Stimulated activated CD8-positive, alpha-beta memory T cell treated with anti-CD3 and anti-CD28 coated beads, Interleukin-2, amount 100 ng/mL, for 48 hours (primary cell): ENCODE measurements at regions not wholly inside any gene's neighbourhood (a gene's known extent, or its start where the extent isn't known, plus 50 kb on each side); places are given as distances from the start of the nearest gene placed in this dataset.

ENCODE experiments used
- DNase-seq, 2 donors: peaks; one replicate each; pipeline ENCODE4 v3.0.0-alpha.2; 2020; ENCODE audit warnings: low read depth in 2 of 2

DNA sequence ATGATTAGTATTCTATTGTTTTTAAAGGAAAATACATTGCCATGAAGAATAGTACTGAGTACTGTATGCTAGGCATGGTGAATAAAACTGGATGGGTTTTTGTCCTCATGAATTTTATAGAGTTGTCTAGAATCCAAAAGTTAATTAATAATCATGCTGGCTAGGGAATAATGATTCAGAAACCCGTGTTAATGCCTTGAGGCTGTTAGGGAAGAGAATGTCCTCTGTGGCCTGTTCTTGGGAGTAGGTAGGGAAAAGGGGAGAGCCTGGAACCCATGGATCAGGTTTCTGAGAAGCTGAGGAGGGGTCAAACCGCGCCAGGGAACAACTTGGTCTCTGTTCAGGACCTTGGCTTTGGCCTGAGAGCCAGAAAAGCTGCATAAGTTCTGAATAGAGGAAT is 1376.3 kb upstream of the SLC10A2 start:
- DNase-seq = no peak

DNA sequence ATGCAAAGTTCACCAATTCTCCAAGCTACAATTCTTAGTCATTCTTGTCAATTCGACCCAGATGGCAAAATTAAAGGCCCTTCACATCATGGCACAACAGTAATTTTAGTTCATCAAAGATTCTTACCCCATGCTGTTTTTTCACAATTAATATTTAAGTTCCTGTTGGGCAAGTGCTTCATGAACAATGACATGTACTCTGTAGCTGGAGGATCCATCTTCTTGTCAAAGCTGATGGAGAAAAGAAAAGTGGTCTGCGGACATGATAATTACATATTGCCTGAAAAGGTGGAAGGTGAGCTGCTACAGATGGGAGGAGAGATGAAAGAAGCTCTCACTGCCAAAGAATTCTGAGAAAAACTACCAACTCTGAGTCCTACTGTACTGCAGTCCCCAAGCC is 1370.3 kb upstream of the SLC10A2 start:
- no peak for DNase-seq

DNA sequence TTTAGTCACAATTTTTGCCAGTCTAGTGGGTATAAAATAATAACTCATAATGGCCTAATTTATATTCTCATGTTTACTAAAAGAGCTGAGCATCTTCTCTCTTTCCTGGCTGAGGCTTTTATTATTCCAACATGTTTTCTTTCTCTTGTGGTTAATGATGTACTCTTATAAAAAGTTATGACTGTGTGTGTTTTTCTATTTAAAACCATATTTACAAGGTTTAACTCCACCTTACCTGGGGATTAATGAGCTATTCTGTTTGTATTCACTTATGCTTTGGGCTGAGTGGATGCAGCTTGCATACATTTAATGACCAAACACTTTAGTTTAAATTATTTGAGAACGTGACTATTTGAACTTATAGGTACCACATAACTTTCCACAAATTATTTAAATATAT is 1365.7 kb upstream of the SLC10A2 start:
- no peak for DNase-seq

DNA sequence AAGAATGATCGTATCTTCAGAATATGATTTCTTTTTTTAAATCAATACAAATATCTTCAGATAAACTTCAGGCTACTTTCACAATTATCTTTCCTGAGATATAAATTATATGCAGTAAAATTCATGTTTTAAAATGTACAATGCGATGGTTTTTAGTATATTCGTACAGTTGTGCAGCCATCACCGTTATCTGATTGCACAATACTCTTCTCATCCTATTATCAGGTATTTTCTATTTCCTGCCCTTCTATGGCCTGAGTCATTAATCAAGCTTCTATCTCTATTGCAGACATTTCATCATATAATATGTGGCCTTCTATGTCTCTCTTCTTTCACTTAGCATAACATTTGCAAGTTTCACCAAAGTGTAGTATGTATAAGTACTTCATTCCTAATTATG is 1360.2 kb upstream of the SLC10A2 start:
- no peak for DNase-seq

DNA sequence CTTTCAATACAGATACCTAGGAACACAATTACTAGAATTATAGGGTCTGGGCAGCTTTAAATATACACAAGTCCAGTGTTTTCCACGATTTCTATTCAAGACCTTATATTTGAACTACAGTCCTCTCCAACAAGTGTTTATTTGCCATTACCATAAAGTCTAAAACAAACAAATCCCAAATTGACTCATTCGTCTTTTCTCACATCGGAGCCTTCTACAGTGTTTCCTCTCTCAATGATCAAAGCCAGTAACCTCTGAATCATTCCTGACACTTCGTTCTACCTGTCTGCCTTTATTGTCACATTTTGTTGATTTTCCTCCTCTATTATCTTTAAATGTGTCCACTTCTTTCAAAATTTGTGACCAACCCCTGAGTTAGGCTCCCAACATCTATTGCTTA is 1356.5 kb upstream of the SLC10A2 start:
- DNase-seq = no peak

DNA sequence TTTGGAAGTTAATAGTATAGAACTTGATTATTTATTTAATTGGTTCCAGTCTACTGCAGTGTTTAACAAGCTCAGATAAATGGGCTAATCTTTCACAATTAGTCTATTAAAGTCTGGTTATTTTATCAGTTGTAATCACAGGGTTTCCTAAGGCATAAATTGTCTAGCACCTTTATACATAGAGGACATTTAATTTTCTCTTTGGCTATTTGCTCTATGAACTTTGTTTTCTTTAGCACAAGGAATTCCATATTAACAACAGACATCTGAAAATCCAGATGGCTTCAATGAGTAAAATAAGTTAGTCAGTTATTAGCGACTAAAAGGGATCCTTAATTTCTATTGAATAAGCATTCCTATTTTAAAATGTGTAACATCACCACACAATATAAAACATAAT is 1350.8 kb upstream of the SLC10A2 start:
- no peak for DNase-seq

DNA sequence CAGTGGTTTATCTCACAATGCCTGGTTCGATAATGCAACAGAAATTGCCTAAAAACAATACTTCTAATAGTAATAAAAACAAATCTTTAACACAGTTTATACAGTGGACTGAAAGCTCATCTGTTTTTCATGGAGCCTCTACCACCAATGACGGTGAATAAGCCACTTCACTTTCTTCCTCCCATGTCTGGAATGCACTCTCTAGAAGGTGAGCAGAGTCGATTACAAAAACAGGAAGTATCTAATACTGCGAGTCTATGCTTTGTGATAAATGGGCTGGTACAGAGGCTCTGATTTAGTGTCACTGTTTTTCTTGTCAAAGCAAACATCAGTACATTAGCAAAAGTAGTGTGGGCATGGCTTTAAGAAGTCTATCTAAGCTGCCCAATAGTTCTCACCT is 1348.6 kb upstream of the SLC10A2 start:
- DNase-seq = no peak

DNA sequence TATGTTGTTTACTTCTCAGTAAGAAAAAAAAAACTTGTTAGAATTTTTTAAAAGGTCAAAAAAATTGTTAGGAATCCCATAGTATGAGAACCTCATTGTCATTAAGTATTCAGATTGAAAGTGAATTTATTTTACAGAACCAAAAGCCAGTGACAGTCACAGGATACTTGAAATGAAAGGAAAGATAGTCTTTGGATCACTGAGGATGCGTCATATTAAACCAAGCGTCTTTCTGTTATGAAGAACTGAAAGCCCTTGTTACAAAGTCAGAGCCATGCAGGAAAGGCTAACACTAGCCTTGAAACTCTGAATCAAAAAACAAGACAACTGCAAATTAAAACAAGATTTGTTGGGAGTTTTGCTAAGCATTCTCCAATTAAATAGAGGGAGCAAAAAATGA is 1348.0 kb upstream of the SLC10A2 start:
- DNase-seq = no peak

DNA sequence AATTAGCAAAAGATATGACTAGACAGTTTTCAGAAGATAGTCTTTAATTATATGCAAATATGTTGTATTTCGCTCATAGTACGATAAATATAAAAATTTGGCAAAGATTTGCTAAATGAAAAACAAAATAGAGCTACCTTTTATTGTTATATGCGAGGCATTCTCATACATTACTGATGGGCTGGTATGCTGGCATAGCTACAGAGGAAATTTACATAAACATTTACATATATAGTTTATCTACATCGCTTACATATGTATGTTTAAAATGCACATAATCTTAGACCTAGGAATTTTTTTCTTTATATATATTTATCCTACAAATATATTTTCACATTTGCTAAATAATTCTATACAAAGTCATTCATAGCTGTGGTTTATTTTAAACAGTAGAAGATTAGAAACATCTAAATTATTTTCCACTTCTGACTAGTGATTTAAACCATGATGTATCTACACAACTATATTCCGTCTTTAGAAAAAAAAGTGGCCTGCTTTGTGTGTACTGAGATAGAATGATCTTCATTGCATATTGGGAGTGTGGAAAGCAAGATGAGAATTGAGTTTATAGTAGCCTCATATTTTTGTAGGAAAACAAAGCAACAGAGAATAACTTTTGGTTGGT is 1345.0 kb upstream of the SLC10A2 start:
- no peak for DNase-seq

DNA sequence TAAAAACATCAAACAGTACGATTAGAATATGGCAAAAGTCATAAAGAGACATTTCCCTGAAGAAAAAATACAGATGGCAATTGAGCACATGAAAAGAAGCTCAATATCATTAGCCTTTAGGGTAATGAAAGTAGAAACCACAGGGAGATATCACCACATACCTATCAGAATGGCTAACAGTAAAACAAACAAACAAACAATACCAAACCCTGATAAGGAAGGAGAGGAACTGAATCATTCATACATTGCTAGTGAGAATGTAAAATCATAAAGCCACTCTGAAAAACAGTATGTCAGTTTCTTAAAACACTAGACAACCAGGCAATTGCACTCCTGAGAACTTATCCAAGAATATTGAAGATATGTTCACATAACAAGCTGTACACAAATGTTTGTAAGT is 1342.5 kb upstream of the SLC10A2 start:
- DNase-seq = no peak

DNA sequence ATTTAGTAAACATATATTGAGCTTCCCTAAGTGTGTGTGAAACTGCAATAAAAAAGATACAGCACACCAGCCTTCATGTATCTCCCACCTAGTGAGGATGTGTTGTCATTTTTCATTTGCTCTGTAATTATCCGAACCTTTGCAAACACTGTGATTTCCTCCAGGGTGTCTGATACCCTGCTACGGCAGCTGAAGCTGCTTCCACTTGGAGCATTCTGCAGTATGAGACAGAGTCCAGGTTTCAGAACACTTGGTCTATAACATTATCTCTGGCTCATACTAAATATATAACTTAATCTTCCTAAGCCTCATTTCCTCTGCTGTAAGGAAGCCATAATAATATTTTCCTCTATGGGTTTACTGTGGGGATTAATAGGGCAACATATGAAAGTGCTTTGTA is 1338.1 kb upstream of the SLC10A2 start:
- DNase-seq = no peak

DNA sequence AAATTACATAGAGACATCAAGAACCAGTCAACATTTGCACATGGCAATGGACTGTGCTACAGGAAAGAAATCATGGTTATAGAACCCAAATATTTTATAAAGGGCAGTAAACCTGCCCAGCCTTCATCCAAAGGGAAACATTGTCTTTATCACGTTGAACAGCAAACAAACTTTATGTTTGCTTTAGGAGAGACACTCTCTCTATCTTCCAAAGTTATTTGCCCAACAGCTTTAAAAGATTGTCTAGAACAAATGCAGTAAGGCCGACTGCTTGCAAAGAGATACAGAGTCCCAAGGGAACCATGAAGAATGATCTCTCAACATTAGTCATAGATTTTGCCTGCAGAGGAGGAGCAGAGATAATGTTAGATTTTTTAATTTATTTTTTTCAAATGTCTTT is 1323.5 kb upstream of the SLC10A2 start:
- DNase-seq = no peak

DNA sequence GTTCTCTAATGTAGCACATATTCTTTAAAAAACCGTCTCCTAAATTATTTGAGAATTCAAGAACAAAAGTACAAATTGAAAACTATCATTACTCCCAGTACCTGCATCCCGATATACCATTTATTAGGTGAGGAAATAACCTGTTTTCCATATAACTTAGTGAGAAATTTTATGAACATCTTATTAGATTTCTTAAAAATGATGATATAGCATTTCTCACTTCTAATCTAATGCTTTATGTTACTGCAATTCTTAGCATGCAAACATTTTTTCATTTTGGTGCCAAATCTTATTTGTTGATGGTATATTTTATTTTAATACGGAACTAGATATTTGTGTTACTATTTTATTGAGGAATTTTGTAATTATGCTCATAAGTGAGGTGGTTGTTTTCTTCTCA is 1321.3 kb upstream of the SLC10A2 start:
- no peak for DNase-seq

DNA sequence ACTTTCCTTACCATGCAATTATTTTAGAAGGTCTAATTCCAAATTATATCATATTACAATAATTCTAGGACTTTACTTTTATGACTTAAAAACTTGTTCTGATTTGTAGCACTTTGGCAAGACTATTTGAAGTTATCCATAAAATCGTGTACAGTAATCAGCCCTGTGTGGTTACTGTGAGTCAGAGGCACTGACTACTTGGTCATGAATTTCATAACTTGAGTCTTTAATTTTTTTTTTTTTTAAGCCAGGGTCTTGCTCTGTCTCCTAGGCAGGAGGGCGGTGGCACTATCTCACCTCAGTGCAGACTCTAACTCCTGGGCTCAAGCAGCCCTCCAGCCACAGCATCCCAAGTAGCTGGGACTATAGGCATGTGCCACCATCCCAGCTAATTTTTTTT is 1319.2 kb upstream of the SLC10A2 start:
- no peak for DNase-seq

DNA sequence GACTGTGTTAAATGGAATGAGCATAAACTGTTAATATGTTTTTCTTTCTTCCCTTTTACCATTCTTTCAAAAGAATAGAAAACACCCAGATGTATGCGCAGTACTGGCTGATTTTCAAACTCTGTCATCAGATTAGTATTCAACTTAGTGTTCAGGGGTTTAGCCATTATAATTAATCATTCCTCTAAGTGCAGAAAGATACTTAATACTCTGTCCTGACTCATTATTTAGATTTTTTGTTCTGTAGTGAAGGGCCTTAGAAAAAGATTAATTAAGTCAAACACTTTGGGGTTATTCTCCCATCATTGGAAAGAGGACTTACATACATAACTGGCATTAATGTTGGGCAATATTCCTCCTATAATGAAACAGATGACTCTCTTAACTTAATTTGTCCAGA is 1316.7 kb upstream of the SLC10A2 start:
- DNase-seq = no peak

DNA sequence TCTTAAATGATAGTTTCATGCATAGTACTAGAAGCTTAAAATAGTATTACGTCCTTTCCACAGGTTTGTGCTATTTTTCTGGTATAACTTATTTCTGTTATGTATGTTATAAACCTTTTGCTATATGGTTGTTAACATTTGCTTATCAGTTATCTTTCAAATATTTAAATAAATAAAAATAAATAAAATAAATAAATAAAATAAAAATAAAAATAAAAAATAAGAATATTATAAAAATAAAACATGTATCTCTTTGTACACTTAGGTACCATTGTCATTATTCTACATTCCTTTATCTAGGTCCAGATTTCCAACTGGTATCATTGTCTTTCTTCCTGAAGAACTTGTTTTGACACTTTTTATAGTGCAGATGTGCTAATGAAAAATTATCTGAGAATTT is 1310.4 kb upstream of the SLC10A2 start:
- DNase-seq = no peak

DNA sequence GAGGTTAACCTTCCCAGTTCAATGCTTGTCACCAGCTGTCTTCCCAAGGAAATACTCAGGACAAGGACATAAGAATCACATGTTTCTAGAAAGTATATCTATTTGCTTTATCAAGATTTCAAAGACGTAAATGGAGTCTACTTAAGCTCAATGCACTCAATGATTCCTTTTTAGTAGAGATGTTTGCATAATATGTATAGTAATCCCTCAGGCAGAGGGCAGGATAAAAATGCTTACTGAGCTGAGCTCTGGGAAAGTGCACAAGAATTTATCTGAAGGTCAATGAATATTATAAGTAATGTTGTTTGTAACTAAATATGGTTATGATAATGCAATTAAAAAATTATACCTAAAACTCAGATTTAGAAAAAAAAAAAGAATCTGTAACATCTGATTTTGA is 1309.4 kb upstream of the SLC10A2 start:
- no peak for DNase-seq

DNA sequence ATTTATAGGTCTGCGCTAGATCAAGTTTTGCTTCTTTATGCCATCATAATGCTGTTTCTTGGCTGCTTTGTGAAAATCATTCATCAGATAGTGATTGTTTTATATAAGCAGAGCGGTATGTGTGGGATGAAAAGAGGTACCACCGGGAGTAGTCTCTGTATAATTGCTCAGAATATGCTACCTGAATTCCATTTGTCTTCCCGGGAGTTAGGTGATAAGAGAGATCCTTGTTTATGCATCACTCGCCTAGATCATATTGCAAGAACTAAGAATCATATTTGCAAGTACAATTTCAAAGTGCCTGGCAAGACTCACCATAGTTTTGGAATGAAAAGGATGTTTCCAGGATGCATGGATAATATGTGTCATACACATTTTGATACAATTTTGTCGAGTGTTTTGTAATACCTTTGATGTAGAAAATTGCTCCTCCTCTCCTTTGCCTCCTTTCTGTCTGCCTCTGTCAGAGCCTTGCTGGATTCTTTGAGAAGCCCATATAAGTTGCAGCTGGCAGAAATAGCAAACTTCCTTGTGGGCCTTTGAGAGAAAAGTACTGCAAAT is 1306.0 kb upstream of the SLC10A2 start:
- DNase-seq = no peak

DNA sequence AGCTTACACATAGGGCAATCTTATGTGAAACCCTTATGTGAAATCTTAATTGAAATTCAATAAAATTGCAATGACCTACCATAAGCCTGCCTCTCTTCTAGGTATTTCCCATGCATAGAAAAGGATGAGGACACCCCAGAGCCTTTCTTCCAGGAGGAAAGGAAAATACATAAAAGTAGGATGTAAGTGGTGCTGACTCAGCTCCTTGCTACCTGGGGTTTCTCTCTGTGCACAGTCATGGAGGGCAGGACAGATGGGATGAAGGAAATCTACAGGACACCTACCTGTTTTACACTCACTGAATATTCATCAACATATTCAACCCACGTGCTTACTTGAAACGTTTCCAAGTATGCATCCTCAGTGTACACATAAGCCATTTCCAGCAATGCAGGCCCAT is 1299.2 kb upstream of the SLC10A2 start:
- no peak for DNase-seq

DNA sequence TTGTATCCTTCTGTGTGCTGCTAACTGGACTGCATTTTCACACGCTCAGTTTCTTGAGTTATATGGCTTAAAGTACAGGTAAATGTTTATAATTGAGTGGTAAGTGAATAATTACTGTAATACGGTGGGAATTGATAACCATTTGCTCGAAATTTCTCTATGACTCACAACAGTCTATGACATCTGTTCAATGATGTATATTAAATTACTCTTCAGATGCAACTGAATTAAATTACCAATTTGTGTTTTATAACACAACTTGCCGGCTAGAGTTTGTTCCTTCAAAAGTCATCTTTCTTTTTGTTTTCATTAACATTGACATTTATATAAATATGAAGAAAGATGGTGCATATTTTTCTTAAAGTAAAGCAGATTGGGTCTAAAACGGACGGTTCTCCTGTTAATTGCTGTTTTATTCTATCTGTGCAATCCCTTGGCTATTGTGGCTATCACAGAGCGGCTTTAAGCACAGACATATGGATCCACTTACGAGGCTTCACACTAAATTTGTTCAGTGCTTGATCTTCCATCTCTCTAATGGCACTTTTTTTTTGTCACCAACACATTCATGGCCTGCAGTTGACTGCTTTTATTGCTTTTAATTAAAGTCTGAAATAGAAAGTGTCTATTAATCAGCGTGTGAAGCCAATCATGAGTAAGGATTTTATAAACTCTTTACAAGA is 1291.6 kb upstream of the SLC10A2 start:
- no peak for DNase-seq

DNA sequence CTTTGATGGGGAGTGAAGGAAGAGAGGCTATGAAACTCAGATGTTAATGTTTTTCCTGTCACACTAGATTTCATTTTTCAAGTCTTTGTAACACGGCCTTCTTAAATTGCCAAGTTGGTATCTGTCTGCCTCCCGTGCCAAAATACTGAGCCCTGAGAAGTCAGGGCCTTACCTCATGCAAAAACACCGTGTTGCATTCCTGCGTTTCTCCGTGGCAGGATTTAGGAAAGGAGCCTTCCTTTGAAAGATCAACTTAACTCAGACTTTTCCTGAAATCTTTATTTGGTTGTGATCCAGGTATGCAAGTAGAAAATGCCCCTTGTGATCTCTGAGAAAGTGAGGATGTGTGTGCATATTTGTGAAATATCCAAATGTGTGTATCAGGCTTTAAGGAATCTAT is 1291.0 kb upstream of the SLC10A2 start:
- DNase-seq = no peak

DNA sequence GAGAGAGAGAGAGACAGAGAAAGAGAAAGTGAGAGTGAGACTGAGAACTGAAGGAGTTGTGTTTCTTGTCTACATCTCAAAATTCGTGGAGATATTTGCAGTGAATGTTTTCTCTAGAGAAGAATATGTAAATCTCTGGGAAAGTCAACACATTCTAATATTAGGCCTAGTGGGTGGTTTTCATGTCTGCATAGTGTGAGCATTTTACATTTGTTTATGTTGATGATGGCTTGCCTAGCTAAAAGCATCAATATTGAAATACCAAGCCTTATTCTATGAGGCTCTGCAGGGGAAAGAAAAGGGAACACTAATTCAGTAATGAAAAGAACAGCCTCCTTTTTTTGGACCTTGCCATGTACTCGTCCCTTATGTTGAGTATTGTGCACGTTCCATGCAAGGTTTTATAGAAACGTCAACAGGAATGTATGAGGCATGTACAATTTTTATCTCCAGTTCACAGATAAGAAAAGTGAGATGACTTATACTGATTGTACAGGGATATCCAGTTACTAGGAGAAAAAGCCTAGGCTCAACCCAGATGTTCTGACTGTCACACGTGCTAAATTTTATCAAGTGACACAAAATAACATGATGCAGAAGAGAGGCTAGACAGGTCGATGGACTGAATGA is 1288.9 kb upstream of the SLC10A2 start:
- DNase-seq = no peak

DNA sequence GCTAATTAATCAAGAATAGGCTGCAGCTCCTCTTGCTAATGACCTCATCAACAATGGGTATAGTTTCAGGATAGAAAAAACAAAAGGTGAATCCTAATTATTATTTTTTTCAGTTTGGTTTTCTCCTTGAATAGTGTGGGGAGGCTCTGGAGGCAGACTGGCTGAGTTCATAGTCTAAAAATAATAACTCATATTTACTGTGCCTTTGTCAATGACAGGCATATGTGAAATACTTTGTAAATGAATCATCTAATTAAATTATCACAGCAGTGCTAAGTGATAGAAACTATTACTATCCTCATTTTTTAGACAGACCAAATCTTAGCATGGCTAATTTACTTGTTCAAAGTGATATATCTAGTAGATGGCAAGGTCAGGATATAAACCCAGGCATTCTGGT is 1261.0 kb upstream of the SLC10A2 start:
- DNase-seq = no peak
